GM12801 (cell line): ENCODE measurements at regions not wholly inside any gene's neighbourhood (a gene's known extent, or its start where the extent isn't known, plus 50 kb on each side); places are given as distances from the start of the nearest gene placed in this dataset.

Source experiments
- CTCF ChIP-seq: IDR thresholded peaks from one replicate; pipeline ENCODE4 v1.5.1; 2011; ENCODE audit warnings: control low read depth; ENCODE audit not compliant: insufficient read length; ENCODE audit errors: extremely low read depth

- no peak for TF ChIP-seq CTCF
Measured at GRCh38 chr20:40082436-40082835, 606.6 kb downstream of the MAFB start.

- no peak for TF ChIP-seq CTCF
Measured at GRCh38 chr20:40081653-40082052, 607.4 kb downstream of the MAFB start.

- TF ChIP-seq CTCF = no peak
Measured at GRCh38 chr20:40080041-40080652, 608.9 kb downstream of the MAFB start.

GRCh38 chr20:40073535-40074111, 615.4 kb downstream of the MAFB start:
- TF ChIP-seq CTCF = no peak

GRCh38 chr20:40072907-40073306, 616.1 kb downstream of the MAFB start:
- TF ChIP-seq CTCF = no peak

GRCh38 chr20:40056171-40056570, 632.9 kb downstream of the MAFB start:
- TF ChIP-seq CTCF = no peak

GRCh38 chr20:40055711-40056110, 633.3 kb downstream of the MAFB start:
- TF ChIP-seq CTCF = no peak
